Stimulated activated CD4-positive, alpha-beta T cell treated with anti-CD3 and anti-CD28 coated beads, Interleukin-12 subunit alpha, Interleukin-12 subunit beta, amount 100 ng/mL, for 4 hours (primary cell): ENCODE measurements at regions not wholly inside any gene's neighbourhood (a gene's known extent, or its start where the extent isn't known, plus 50 kb on each side); places are given as distances from the start of the nearest gene placed in this dataset.

ENCODE experiments used
- DNase-seq: peaks from one replicate; pipeline ENCODE4 v3.0.0-alpha.2; 2020

- DNase-seq = no peak
Measured at GRCh38 chr19:29401712-29402421, 123.9 kb upstream of the VSTM2B start.

GRCh38 chr19:29402563-29402962 lies 123.2 kb upstream of the VSTM2B start:
- DNase-seq = no peak

DNA sequence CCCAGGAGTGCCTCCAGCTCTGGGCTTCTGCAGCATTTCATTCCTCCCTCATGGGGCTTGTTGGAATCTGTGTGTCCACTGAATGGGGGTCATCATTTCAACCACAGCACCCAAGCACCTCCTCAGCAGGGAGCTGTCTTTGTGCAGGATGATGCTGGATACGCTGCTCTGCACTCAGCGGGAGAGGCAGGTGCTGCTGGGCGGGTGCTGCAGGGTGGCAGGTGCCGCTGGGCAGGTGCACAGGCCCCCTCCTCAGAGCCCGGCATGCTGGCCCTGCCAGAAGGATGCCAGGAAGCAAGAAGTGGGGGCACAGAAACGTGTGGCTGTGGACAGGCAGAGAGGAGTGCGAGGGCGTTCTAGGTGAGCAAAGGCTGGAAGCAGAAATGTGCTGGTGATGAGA lies 121.8 kb upstream of the VSTM2B start:
- DNase-seq = no peak

DNA sequence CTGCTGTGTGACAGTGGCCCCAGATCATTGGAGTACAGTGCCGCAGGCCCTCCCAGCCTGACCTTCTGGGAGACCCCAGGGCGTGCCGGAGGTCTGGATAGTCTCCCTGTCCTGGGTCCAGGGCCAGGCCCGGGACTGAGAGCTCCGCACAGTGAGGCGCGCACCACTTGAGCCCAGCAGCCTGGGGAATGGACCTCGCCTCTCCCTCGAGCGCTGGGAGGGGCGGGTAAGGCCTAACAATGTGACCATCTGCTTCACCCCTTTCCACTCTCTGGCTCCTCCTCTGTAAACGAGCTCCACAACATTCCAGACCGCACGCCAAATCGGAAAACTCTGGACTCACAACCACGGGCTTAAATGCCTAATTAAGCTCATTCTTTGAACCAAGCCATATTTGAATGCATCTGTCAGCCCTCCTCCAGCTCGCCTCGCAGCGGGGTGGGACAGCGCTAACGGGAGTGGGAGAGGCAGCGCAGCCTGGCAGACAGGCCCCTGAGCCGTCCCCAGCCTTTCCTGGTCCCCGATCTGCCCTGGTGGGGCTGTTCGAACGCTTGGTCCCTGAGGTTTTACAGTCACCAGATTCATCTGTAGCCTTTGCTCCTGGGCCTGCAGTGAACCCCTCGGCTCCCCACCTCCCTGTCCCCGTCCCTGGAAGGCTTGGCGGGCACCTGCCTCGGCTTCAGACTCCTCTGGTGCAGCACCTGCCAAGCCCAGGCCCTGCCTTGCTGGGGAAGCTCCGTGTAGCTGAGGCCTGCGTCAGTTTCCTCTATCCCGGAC lies 120.7 kb upstream of the VSTM2B start:
- no peak for DNase-seq

GRCh38 chr19:29405728-29405995 lies 120.1 kb upstream of the VSTM2B start:
- DNase-seq = no peak

DNA sequence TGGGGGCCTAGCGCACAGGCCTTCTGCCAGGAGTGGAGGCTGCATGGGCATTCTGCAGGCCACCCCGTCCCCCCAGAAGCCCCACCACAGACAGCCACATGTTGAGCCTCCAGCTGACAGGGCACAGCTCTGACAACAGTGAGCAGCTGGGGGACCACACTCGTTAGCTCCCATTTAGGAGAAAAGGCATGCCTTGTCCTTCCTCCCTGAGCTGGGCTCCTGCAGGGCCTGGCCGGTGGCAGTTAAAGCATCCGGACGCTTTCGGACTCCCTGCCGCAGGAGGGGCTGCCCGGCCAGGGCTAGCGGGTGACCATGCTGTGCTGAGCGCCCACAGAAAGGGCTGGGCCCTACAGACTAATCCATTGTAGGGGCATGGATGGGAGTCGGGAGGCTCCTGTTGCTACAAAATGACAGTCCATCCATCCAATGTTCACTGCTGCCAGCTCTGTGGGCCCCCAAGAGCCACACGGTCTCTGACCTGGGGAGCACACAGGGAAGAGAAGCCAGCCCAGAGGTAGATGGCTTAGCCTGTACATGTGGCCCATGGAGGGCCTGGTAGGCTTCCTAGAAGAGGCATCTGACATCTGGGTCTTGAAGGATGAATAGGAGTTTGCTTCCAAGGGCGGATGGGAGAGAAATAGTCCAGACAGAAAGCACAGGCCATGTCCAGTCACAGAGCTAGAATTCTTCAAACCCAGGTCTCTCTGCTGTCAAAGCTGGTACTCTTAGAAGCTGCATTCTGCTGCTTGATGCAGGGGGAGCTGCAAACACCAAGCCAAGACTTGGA lies 116.5 kb upstream of the VSTM2B start:
- DNase-seq = no peak

GRCh38 chr19:29410601-29411000 lies 115.2 kb upstream of the VSTM2B start:
- DNase-seq = no peak

- DNase-seq = no peak
Measured at GRCh38 chr19:29411113-29411581, 114.6 kb upstream of the VSTM2B start.

- DNase-seq = no peak
Measured at GRCh38 chr19:29413435-29413834, 112.4 kb upstream of the VSTM2B start.

DNA sequence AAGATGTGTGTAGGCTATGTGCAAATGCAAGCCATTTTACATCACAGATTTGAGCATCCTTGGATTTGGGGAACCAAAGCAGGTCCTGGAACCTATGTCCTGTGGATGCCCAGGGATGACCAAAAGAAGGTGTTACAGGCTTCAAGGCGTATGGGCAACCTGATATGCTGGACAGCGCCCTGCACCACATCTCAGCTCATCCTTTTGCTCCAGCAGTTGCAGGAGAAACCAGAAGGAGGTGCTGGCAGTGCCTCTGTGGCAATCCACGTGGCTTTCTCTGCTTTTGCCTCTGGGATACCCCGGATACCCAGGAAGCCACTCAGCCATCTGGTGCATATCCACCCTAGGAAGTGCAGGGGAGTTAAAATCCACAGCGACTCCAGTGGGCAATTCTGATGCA lies 110.3 kb upstream of the VSTM2B start:
- no peak for DNase-seq

GRCh38 chr19:29417048-29417447 lies 108.7 kb upstream of the VSTM2B start:
- no peak for DNase-seq

DNA sequence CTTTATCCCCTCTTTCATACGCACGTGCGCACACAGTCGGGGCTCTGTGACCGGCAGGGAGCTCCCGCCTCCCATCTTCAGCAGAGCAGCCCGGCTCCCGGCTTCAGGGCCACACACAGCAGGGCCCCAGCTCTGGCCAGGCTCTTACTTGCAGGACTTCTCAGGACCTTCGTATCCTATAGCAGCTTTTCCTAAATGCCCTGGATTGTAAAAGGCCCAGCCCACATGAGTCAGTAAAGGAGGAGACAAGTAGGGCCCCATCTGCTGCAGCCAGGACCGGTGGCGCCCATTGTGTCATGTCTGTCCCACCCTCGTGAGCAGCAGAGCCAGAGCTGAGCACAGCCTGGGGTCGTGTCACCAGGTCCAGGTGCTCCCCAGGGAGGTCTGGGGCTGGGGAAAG lies 107.6 kb upstream of the VSTM2B start:
- DNase-seq = no peak

DNA sequence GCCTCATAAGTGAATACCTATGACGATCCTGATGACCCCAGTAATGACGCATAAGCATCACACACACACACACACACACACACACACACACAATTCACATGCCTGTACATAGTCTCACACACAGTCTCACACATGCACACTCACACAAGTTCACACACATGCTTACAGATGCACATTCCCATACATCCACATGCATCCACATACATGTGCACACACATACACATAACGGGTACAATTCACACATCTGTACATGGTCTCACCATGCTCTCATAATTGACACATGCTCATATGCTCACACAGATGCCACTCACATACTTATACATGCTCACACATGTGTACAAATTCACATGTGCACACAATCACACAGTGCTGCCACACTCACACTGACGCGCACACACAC lies 105.7 kb upstream of the VSTM2B start:
- DNase-seq = no peak

DNA sequence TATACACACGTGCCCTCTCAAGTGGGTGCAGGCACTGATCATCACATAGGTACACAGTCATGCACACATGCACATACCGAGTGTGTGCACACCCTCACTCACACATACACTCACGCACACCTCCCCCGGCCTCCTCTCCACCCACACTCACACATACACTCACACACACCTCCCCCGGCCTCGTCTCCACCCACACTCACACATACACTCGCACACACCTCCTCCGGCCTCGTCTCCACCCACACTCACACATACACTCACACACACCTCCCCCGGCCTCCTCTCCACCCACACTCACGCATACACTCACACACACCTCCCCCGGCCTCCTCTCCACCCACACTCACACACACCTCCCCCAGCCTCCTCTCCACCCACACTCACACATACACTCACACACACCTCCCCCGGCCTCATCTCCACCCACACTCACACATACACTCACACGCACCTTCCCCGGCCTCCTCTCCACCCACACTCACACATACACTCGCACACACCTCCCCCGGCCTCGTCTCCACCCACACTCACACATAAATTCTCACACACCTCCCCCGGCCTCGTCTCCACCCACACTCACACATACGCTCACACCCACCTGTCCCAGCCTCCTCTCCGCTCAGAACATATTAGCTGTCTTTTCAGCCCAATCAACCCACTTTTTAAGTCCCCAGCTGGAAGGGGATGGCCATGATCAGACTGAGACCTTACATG lies 105.2 kb upstream of the VSTM2B start:
- DNase-seq = no peak

DNA sequence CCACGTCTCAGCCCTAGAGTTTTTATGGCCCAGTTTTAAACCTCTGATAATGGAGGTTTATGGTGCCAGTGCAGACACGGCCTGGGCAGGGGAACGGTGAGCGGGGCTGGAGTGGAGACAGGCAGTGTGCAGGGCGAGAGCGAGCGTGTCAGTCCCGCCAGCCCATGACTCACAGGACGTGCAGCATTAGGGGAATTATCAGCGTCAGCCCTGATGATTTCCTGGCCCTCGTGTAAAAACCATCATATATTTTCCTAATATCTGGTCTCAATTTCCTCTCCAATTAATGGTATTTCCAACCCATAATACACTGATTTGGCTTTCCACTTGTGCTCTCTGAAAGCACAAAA lies 104.6 kb upstream of the VSTM2B start:
- no peak for DNase-seq

- no peak for DNase-seq
Measured at GRCh38 chr19:29422047-29422446, 103.7 kb upstream of the VSTM2B start.

DNA sequence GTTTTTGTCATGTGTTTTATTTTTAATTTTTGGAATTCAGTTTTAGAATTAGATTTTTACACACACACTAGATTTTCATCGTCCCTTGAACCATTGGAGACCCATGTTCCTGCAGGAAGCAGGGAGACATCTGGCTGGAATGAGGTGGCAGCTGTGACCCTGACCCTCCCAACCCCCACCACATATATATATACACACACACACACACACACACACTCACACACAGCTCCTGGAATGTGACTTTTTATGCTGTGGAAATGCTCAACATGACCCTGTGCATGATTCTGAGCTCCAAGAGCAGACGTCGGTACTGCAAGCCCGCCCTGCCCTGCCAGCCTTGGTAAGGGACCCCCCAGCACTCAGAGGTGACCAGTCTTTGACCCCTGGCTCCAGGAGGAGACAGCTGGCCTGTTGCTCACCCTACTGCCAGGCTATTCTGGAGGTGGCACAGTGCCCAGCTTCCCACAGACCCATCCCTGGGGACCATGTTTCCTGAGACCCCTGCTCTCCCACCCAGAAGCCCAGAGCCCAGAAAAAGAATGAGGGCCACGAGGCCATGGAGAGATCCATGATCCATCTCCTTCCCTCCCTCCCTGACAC lies 103.2 kb upstream of the VSTM2B start:
- no peak for DNase-seq

- no peak for DNase-seq
Measured at GRCh38 chr19:29428071-29428470, 97.7 kb upstream of the VSTM2B start.

DNA sequence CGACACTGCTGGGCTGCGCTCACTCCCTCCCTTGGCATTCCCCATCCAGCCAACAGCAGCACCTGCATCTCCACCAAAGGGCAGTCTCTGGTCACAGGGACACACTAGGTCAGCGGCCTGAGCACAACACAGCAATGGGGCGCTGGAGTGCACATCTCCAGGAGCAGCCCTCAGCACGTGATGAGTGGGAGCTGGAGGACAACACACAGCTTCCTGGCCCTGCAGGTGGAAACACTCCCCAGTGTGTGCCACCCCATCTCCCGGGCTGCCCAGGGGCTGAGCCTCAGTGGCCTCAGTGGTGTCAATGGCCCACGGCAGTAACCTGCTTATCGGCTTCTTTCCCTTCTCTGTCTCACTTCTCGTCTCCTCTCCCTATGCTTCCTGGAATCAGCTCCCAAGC lies 96.8 kb upstream of the VSTM2B start:
- DNase-seq = no peak

DNA sequence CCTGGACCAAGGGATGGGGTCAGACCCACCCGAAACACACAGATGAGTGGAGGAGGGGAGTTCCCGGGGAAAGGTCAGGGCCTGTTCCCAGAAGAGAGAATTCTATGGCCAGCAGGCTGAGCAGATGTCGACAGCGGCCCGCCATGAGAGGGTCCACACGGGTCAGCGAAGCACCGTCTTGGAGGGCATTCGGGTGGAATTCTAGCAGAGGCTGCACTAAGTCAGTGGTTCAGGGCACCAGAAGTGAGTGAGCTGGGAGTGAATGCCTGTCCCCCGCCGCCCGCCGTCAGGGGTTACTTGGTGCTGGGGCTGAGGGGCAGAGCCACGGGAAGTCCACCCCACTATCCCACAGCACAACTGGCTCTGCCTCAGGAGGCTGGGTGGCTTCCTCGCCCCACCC lies 96.2 kb upstream of the VSTM2B start:
- no peak for DNase-seq

DNA sequence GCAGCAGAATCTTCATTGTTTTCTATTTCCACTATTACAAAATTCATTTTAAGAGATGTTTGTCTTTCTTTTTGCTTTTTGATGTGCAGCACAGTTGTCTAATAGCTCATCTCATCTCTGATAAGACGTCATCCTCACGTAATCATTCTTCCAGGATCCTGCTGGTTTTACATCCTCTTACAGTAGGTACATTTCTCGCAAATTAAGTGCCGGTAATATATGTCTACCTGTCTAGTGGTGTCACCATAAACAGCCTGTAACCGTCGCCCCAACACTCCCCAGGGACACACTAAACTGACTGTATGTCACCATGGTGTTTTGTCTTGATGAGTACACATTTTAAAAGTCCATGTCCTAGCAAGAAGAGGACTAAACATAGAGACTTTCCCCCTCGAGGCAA lies 94.5 kb upstream of the VSTM2B start:
- no peak for DNase-seq

GRCh38 chr19:29432677-29433076 lies 93.1 kb upstream of the VSTM2B start:
- DNase-seq = no peak

DNA sequence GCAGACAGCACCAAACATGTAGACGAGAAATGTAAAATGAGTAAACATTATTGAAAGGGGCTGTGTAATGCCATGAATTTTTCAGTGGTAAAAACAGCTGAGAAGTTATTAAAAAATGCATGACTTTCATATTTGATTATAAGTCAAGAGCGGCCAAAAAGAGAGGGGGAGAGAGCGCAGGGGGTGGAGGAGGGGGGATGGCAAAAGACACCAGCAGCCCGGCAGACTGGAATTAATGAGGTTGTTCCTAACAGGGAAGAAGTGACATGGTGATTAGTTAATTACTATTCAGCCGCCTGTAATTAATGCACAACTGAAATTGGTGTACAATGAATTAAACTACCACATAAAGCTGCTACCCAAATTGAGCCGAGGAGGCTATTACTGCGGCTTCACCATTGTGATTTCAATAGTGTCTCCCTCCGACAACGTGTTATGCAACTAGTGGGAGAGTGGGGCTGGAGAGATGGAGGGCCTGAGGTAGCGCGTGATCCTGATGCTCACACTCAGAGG lies 89.1 kb upstream of the VSTM2B start:
- DNase-seq = no peak
